CD8-positive, alpha-beta memory T cell (primary cell): ENCODE measurements at regions not wholly inside any gene's neighbourhood (a gene's known extent, or its start where the extent isn't known, plus 50 kb on each side); places are given as distances from the start of the nearest gene placed in this dataset.

ENCODE experiments used
- CTCF ChIA-PET: fragments of 350-600 bp; sonication (Branson Sonifier 250); formaldehyde crosslinking; loops from one replicate; lab custom pipeline; 2021; ENCODE audit warnings: antibody characterized with exemption; lab: Charles Lee
- POLR2A ChIA-PET: fragments of 350-600 bp; sonication (Branson Sonifier 250); formaldehyde crosslinking; loops from one replicate; lab custom pipeline; 2021; ENCODE audit warnings: antibody characterized with exemption; lab: Charles Lee
- DNase-seq, 5 donors: peaks; one replicate each; pipeline versions ENCODE4 v3.0.0 to v3.0.0-alpha.2; 2020 to 2022; ENCODE audit warnings: mixed read lengths in 1 of 5
- H3K27ac ChIP-seq: one replicate; pipeline ENCODE4 v1.7.0; 2013; ENCODE audit warnings: low read depth, mild to moderate bottlenecking, low read length, moderate library complexity
- H3K27me3 ChIP-seq: 2 replicates; pipeline ENCODE4 v1.7.0; 2013; ENCODE audit warnings: low read length, mild to moderate bottlenecking; ENCODE audit not compliant: insufficient read depth, poor library complexity, severe bottlenecking
- H3K36me3 ChIP-seq: 2 replicates; pipeline ENCODE4 v1.7.0; 2013; ENCODE audit warnings: mild to moderate bottlenecking, low read length, moderate library complexity; ENCODE audit not compliant: insufficient read depth
- H3K4me1 ChIP-seq: 2 replicates; pipeline ENCODE4 v1.7.0; 2013; ENCODE audit warnings: mild to moderate bottlenecking, low read length, moderate library complexity; ENCODE audit not compliant: insufficient read depth
- H3K4me3 ChIP-seq: 2 replicates; pipeline ENCODE4 v1.7.0; 2013; ENCODE audit warnings: mild to moderate bottlenecking, low read length
- H3K9me3 ChIP-seq: 2 replicates; pipeline ENCODE4 v1.7.0; 2013; ENCODE audit warnings: mild to moderate bottlenecking, low read length
- H3K27ac Mint-ChIP-seq, 8 donors: one replicate each; pipeline ENCODE4 v1.8.0; 2020 to 2021; ENCODE audit warnings: mixed read lengths in 8 of 8, mild to moderate bottlenecking in 6 of 8, inconsistent platforms in 3 of 8, moderate library complexity in 3 of 8
- H3K27me3 Mint-ChIP-seq, 2 donors: one replicate each; pipeline ENCODE4 v1.8.0; 2020 to 2021; ENCODE audit warnings: mixed read lengths in 2 of 2, mild to moderate bottlenecking in 1 of 2, moderate library complexity in 1 of 2
- H3K36me3 Mint-ChIP-seq, 3 donors: one replicate each; pipeline ENCODE4 v1.8.0; 2020 to 2021; ENCODE audit warnings: mixed read lengths in 3 of 3, inconsistent platforms in 1 of 3, mild to moderate bottlenecking in 1 of 3
- H3K4me1 Mint-ChIP-seq, 3 donors: one replicate each; pipeline ENCODE4 v1.8.0; 2020 to 2021; ENCODE audit warnings: mixed read lengths in 3 of 3, inconsistent platforms in 1 of 3, mild to moderate bottlenecking in 1 of 3
- H3K4me3 Mint-ChIP-seq, 7 donors: one replicate each; pipeline ENCODE4 v1.8.0; 2020 to 2021; ENCODE audit warnings: mixed read lengths in 7 of 7, mild to moderate bottlenecking in 6 of 7, moderate library complexity in 4 of 7, inconsistent platforms in 2 of 7
- H3K9me3 Mint-ChIP-seq, 5 donors: one replicate each; pipeline ENCODE4 v1.8.0; 2020 to 2022; ENCODE audit warnings: mixed read lengths in 5 of 5, mild to moderate bottlenecking in 3 of 5, moderate library complexity in 2 of 5, inconsistent platforms in 1 of 5

DNA sequence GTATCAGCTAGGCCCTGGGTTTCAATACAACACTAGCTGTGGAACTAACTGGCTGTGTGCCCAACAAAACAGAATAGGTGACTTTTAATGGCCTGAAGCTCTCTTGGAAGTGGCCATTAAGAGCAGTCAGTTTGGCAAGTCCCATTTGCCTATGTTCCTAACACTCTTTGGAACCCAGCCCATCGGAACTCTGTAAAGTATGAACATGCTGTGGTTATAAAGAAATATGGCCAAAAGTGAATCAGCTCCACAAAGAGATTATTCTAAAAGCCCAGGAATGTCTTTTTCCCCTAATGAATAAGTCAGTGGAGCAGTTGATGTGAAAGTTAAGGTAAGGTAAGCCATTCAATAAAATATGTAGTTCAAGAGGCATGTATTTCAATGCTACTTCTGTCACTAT lies 223.7 kb upstream of the ADAMTS5 start:
- H3K36me3 Mint-ChIP-seq, result no peaks in the 10 kb centered on the region
- H3K27me3 Mint-ChIP-seq, result no peaks in the 10 kb centered on the region
- H3K4me3 ChIP-seq, result no peak overlapping the region

DNA sequence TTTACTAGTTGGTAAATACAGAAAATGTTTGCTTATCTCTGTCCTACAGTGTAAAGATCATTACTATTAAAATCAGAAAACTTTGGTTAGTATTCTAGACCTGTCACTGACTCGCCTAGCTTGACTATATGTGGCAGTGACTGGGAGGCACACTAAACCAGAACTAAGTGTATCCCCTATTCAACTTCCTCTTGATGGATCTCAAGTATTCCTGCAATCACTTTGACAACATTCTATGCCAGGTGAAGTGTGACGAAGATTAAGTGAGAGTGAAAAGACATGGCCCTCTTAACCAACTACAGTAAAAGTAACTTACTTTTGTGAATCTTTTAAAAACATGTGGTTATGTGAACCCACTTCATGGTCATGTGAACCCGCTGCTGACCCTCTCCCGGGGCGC lies 223.0 kb upstream of the ADAMTS5 start:
- Mint-ChIP-seq H3K36me3 (no peaks in the 10 kb centered on the region), H3K27me3 (no peaks in the 10 kb centered on the region)
- POLR2A ChIA-PET, result no interaction called here

More for the DNA sequence above, 223.7 kb upstream of the ADAMTS5 start:
- no peak for DNase-seq
- no peaks in the 10 kb centered on the region for H3K36me3 ChIP-seq
- CTCF ChIA-PET, result no interaction called here
- POLR2A ChIA-PET, result no interaction called here
- no peaks in the 10 kb centered on the region for H3K4me1 Mint-ChIP-seq
- no peak overlapping the region for H3K27ac ChIP-seq
- H3K9me3 Mint-ChIP-seq, result peaks cover 3 to 19% (median 5%) of the 10 kb centered on the region in 5 donors
- no peaks in the 10 kb centered on the region for H3K9me3 ChIP-seq
- H3K27me3 ChIP-seq, result no peaks in the 10 kb centered on the region
- no peak overlapping the region for H3K4me3 Mint-ChIP-seq
- no peak overlapping the region for H3K27ac Mint-ChIP-seq
- no peaks in the 10 kb centered on the region for H3K4me1 ChIP-seq

DNA sequence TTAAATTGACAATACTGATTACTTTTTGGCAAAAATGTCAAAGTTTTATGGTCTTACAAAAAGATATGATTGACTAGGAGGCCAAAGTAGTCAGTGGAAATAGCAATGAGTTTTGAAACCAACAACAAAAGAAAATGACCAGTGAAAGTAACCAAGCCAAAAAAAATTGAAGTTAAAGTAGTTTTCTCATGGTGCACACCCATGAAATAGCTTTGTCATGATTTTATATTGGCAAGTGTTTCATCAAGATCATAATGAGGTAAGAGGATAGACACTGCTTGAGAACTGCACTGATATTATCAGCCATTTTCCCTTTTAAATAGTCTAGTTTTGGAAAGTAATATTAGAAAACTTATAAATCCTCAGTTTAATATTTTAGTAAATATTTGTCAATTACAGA lies 206.2 kb upstream of the ADAMTS5 start:
- ChIA-PET POLR2A (no interaction called here), CTCF (no interaction called here)
- Mint-ChIP-seq H3K36me3 (no peaks in the 10 kb centered on the region), H3K9me3 (peaks cover 0 to 19% (median 3%) of the 10 kb centered on the region in 5 donors), H3K4me3 (no peak overlapping the region), H3K4me1 (no peaks in the 10 kb centered on the region), H3K27me3 (no peaks in the 10 kb centered on the region), H3K27ac (no peak overlapping the region)
- DNase-seq, result no peak
- no peaks in the 10 kb centered on the region for H3K4me1 ChIP-seq
- no peak overlapping the region for H3K4me3 ChIP-seq
- H3K27me3 ChIP-seq, result no peaks in the 10 kb centered on the region
- no peak overlapping the region for H3K27ac ChIP-seq
- H3K36me3 ChIP-seq, result no peaks in the 10 kb centered on the region
- no peaks in the 10 kb centered on the region for H3K9me3 ChIP-seq

More for the DNA sequence above, 223.0 kb upstream of the ADAMTS5 start:
- no peaks in the 10 kb centered on the region for H3K36me3 ChIP-seq
- Mint-ChIP-seq H3K27ac (no peak overlapping the region), H3K4me3 (no peak overlapping the region), H3K4me1 (no peaks in the 10 kb centered on the region), H3K9me3 (peaks cover 5 to 19% (median 5%) of the 10 kb centered on the region in 5 donors)
- no peaks in the 10 kb centered on the region for H3K4me1 ChIP-seq
- CTCF ChIA-PET, result no interaction called here
- H3K27ac ChIP-seq, result no peak overlapping the region
- no peaks in the 10 kb centered on the region for H3K9me3 ChIP-seq
- no peaks in the 10 kb centered on the region for H3K27me3 ChIP-seq
- H3K4me3 ChIP-seq, result no peak overlapping the region
- DNase-seq, result no peak

DNA sequence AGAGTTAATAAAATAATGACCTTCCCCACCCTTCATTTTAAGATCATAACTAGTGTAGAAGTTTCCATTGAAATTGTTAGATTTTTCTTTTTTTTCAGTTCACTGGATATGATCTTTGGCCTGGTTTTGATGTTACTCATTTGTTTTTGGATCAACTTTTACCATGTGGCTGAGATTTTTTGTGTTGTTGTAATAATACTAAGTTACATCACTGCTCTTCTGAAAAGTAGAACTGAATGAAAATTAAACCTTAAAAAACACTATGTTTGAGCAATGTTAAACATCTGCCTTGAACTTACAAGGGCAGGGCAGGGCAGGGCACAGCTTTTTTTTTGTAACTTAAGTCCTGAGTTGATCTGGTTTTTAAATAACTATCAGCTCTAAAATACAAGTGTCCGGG lies 204.8 kb upstream of the ADAMTS5 start:
- H3K9me3 Mint-ChIP-seq, result peaks cover 0 to 16% (median 3%) of the 10 kb centered on the region in 5 donors
- H3K27me3 ChIP-seq, result no peaks in the 10 kb centered on the region
- H3K4me3 Mint-ChIP-seq, result no peak overlapping the region
- H3K4me1 Mint-ChIP-seq, result no peaks in the 10 kb centered on the region
- no peaks in the 10 kb centered on the region for H3K36me3 ChIP-seq
- H3K27ac ChIP-seq, result no peak overlapping the region
- CTCF ChIA-PET, result no interaction called here
- H3K36me3 Mint-ChIP-seq, result no peaks in the 10 kb centered on the region
- no peak for DNase-seq
- no peaks in the 10 kb centered on the region for H3K4me1 ChIP-seq
- H3K27ac Mint-ChIP-seq, result no peak overlapping the region
- POLR2A ChIA-PET, result no interaction called here
- H3K9me3 ChIP-seq, result no peaks in the 10 kb centered on the region
- no peak overlapping the region for H3K4me3 ChIP-seq
- no peaks in the 10 kb centered on the region for H3K27me3 Mint-ChIP-seq

DNA sequence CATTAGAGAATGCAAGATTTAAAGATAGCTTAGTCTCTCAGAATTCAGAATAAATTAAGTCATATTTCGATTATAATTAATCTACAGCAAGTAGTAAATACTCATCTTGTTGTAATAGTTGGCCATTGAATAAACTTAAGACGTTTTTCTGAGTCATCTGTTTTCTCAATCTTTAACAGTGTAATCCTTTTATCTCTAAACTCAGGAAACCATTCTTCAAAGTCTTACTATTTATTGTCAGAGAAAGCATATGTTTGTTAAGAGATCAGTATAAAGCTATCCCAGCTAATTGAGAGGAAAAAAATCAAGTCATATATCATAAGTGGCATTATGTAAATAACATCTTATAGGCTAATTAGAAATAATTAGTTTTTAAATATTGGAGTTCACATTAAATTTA lies 201.2 kb upstream of the ADAMTS5 start:
- H3K9me3 Mint-ChIP-seq, result peaks cover 0 to 11% (median 5%) of the 10 kb centered on the region in 5 donors
- ChIA-PET CTCF (no interaction called here), POLR2A (no interaction called here)
- H3K27me3 Mint-ChIP-seq, result no peaks in the 10 kb centered on the region
- H3K4me1 Mint-ChIP-seq, result no peaks in the 10 kb centered on the region
- no peaks in the 10 kb centered on the region for H3K36me3 ChIP-seq
- H3K27me3 ChIP-seq, result no peaks in the 10 kb centered on the region
- H3K9me3 ChIP-seq, result no peaks in the 10 kb centered on the region
- no peak overlapping the region for H3K4me3 ChIP-seq
- H3K27ac ChIP-seq, result no peak overlapping the region
- no peak overlapping the region for H3K27ac Mint-ChIP-seq
- H3K4me3 Mint-ChIP-seq, result no peak overlapping the region
- H3K4me1 ChIP-seq, result no peaks in the 10 kb centered on the region
- no peaks in the 10 kb centered on the region for H3K36me3 Mint-ChIP-seq
- no peak for DNase-seq

DNA sequence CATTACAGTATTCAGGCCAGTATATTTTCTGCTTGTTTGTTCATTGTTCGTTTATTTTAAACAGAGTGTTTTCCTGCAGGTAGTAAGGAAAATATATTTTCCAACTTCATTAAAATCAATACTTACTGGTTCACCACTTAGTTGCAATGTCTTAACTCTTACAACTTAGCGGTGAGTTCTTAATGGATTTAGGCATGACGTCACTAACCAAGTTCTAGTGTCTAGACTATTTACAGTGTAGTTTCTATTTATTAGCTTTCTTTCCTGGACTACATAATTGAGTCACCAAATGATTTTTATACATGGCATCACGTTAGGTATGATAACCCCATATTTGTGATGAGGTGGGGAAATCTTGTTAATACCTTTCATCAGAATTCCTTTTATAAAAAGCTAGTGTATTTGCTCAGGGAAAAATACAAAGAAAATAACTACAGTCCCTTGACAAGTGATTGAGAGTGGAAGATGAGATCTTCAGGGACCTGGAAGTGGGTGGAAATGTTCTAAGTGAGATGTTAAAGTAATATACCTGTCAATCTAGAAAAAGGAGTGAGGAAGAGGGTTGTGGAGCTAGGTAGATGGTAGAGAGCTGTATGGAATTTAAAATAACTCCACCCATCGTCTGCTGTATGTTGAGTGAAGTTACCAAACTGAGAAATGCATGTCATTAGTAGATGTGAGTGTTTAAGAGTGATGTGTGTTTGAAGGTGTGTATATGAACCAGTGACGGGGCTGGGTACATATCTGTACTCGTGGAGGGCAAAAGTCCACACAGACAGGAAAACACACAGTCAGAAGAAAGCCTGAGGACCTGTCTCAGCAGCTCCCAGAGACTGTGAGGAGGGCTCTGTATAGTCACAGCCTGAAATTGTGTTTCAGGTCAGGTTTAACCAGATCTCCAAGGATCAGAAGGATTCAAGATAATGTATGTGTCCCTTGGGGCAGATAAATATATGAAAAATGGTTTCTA lies 197.6 kb upstream of the ADAMTS5 start:
- Mint-ChIP-seq H3K27me3 (no peaks in the 10 kb centered on the region), H3K27ac (no peak overlapping the region), H3K4me3 (no peak overlapping the region), H3K4me1 (no peaks in the 10 kb centered on the region), H3K9me3 (peaks cover 0 to 9% (median 2%) of the 10 kb centered on the region in 5 donors), H3K36me3 (no peaks in the 10 kb centered on the region)
- Histone ChIP-seq H3K36me3 (no peaks in the 10 kb centered on the region), H3K4me3 (no peak overlapping the region), H3K9me3 (no peaks in the 10 kb centered on the region), H3K27me3 (no peaks in the 10 kb centered on the region), H3K4me1 (no peaks in the 10 kb centered on the region), H3K27ac (no peak overlapping the region)
- CTCF ChIA-PET, result no interaction called here
- DNase-seq, result no peak
- POLR2A ChIA-PET, result no interaction called here

DNA sequence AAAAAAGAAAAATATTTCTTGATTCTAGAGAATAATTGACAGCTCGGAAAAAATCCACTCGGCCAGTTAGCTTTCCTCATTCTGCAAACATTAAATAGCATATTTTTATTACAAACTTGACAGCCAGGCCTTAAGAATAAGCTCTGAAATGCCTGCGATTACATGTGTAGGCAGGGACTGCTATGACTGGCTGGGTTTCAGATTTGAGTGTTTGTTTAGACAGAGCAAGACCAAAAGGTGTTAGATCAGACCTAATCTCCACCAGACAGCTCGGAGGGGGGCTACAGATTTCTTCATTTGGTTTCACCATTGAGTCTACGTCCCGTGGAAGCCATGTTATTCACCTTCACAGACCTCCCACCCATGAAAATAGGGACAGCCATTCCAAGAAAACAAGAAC lies 192.1 kb upstream of the ADAMTS5 start:
- H3K27me3 Mint-ChIP-seq, result no peaks in the 10 kb centered on the region
- Histone ChIP-seq H3K9me3 (no peaks in the 10 kb centered on the region), H3K27ac (no peak overlapping the region), H3K36me3 (no peaks in the 10 kb centered on the region), H3K4me1 (no peaks in the 10 kb centered on the region), H3K4me3 (no peak overlapping the region), H3K27me3 (no peaks in the 10 kb centered on the region)
- H3K9me3 Mint-ChIP-seq, result peaks cover 3 to 13% (median 5%) of the 10 kb centered on the region in 5 donors
- H3K27ac Mint-ChIP-seq, result no peak overlapping the region
- ChIA-PET POLR2A (no interaction called here), CTCF (no interaction called here)
- H3K4me1 Mint-ChIP-seq, result no peaks in the 10 kb centered on the region
- DNase-seq, result no peak
- H3K36me3 Mint-ChIP-seq, result no peaks in the 10 kb centered on the region
- no peak overlapping the region for H3K4me3 Mint-ChIP-seq

DNA sequence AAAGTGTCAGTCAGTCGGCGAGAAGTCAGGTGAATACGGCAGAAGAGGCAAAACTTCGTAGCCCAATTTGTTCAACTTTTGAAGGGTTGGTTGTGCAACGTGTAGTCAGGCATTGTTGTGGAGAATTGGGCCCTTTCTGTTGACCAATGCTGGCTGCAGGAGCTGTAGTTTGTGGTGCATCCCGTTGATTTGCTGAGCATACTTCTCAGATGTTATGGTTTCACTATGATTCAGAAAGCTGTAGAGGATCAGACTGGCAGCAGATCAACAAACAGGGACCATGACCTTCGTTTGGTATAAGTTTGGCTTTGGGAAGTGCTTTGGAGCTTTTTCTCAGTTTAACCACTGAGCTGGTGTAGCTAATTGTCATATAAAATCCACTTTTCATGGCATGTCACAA lies 190.2 kb upstream of the ADAMTS5 start:
- peaks cover 3 to 17% (median 9%) of the 10 kb centered on the region in 5 donors for H3K9me3 Mint-ChIP-seq
- Histone ChIP-seq H3K36me3 (no peaks in the 10 kb centered on the region), H3K9me3 (no peaks in the 10 kb centered on the region), H3K27ac (no peak overlapping the region), H3K4me3 (no peak overlapping the region), H3K27me3 (no peaks in the 10 kb centered on the region), H3K4me1 (no peaks in the 10 kb centered on the region)
- H3K27me3 Mint-ChIP-seq, result no peaks in the 10 kb centered on the region
- H3K4me3 Mint-ChIP-seq, result no peak overlapping the region
- H3K27ac Mint-ChIP-seq, result no peak overlapping the region
- ChIA-PET CTCF (no interaction called here), POLR2A (no interaction called here)
- no peaks in the 10 kb centered on the region for H3K4me1 Mint-ChIP-seq
- H3K36me3 Mint-ChIP-seq, result no peaks in the 10 kb centered on the region
- no peak for DNase-seq
